ENCODE measurements at regions not wholly inside any gene's neighbourhood (a gene's known extent, or its start where the extent isn't known, plus 50 kb on each side); places are given as distances from the start of the nearest gene placed in this dataset.

DNA sequence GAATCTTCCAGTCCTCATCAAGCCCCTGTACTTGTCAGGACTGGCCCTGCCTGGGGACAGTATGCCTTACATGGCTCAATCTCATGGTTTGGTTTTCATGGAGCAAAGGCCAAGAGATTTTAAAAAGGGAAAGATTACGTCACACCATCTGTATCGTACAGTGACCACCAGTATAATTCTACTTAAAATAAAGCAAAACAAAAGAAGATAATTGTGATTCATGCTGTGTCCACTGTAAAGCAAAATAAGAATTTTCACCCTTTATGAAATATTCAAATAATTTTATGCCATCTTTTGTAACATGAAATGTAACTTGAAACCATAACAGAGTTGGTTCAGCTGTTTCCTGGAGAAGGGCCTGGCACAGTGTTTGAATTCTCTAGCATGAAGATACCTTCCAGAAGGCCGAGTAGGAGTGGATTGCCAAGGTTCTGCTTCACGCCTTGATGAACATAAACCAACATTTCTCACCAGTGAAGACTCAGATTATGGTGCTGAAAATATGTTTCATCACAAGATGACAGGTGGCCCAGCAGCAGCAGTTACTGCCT is 486.5 kb downstream of the RFPL4B start:
- no peak overlapping the region for H3K4me3 ChIP-seq (ENCODE audit: low read depth, low read length)
- TF ChIP-seq, protein P1, sequence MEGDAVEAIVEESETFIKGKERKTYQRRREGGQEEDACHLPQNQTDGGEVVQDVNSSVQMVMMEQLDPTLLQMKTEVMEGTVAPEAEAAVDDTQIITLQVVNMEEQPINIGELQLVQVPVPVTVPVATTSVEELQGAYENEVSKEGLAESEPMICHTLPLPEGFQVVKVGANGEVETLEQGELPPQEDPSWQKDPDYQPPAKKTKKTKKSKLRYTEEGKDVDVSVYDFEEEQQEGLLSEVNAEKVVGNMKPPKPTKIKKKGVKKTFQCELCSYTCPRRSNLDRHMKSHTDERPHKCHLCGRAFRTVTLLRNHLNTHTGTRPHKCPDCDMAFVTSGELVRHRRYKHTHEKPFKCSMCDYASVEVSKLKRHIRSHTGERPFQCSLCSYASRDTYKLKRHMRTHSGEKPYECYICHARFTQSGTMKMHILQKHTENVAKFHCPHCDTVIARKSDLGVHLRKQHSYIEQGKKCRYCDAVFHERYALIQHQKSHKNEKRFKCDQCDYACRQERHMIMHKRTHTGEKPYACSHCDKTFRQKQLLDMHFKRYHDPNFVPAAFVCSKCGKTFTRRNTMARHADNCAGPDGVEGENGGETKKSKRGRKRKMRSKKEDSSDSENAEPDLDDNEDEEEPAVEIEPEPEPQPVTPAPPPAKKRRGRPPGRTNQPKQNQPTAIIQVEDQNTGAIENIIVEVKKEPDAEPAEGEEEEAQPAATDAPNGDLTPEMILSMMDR (IDR thresholded peaks at IDR 0.05; ENCODE audit: control insufficient read depth, extremely low read depth, insufficient read depth): no peak
- no peak for DNase-seq (ENCODE audit: low read depth)

DNA sequence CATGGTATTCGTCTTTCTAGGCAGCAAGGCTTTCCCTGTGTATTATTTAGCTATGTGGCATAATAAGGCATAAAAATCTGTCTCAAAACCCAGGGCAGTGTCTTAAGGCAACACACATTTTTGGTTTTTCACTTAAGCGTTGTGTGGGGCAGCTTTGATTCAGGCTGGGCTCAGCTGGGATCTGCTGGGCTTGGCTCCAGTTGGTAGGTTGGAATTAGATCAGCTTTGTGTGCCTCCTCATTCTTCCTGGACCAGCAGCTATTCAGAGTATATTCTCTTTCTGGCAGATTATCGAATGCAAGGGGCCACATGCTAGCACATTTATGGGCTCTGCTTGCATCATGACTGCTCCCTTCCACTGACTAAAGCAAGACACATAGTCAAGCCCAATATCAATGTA is 487.9 kb downstream of the RFPL4B start:
- H3K4me3 ChIP-seq (ENCODE audit: low read depth, low read length): no peak overlapping the region
- DNase-seq (ENCODE audit: low read depth): no peak
- TF ChIP-seq, protein P1 (IDR thresholded peaks at IDR 0.05; ENCODE audit: control insufficient read depth, extremely low read depth, insufficient read depth): no peak

- no peak overlapping the region for H3K4me3 ChIP-seq (ENCODE audit: low read depth, low read length)
- DNase-seq (ENCODE audit: low read depth): no peak
- TF ChIP-seq, protein P1 (IDR thresholded peaks at IDR 0.05; ENCODE audit: control insufficient read depth, extremely low read depth, insufficient read depth): no peak
These were observed 492.4 kb downstream of the RFPL4B start for GRCh38 chr6:112839525-112839961.

DNA sequence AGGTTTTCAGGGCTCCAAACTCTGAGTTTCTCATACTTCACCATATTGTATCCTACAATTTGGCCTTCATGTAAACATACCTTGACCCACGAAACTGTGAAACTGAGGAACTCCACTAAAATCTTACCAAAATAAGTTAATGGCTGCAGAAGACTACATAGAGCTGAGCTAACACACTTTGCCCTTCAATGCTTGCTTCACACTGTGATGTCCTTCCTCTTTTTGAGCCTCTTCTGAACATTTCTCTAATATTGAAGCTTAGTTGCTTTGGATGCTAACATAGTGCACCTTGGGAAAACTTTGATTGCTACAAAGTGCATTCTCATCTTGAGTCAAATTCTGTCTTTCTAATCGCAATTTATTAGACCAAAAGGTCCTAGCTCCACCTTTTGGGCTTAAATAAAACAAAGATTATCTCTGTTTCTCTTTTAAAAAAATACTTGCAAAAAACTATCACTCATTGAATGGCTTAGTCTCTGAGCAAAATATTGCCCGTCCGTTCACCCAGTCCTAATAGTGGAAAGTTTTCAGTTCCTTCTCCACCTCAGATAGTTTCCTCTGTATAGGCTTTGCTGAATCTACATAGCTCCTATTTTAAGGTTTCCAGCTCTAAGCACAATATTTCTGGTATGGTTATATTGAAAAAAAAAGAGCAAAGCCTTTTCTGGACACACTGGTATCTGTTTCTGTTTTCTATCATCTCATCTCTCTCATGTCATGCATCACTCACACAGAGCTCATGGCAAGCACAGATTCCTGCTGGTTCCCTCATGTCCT is 494.6 kb downstream of the RFPL4B start:
- TF ChIP-seq, protein P1 (IDR thresholded peaks at IDR 0.05; ENCODE audit: control insufficient read depth, extremely low read depth, insufficient read depth): no peak

GRCh38 chr6:112842330-112842685 is 495.2 kb downstream of the RFPL4B start:
- DNase-seq (ENCODE audit: low read depth): no peak
- H3K4me3 ChIP-seq (ENCODE audit: low read depth, low read length): no peak overlapping the region
- TF ChIP-seq, protein P1 (IDR thresholded peaks at IDR 0.05; ENCODE audit: control insufficient read depth, extremely low read depth, insufficient read depth): no peak

More for the DNA sequence above, 494.6 kb downstream of the RFPL4B start:
- H3K4me3 ChIP-seq (ENCODE audit: low read depth, low read length): no peak overlapping the region
- no peak for DNase-seq (ENCODE audit: low read depth)

- TF ChIP-seq, protein P1 (IDR thresholded peaks at IDR 0.05; ENCODE audit: control insufficient read depth, extremely low read depth, insufficient read depth): no peak
- DNase-seq (ENCODE audit: low read depth): no peak
- H3K4me3 ChIP-seq (ENCODE audit: low read depth, low read length): no peak overlapping the region
These were observed 499.6 kb downstream of the RFPL4B start for GRCh38 chr6:112846681-112847080.
